HG02798 (cell line): ENCODE measurements at regions not wholly inside any gene's neighbourhood (a gene's known extent, or its start where the extent isn't known, plus 50 kb on each side); places are given as distances from the start of the nearest gene placed in this dataset.
A peak's percentile ranks its signal among the peaks of the same experiment; 100 is the strongest.

Source experiments
- ATAC-seq: cut with Tn5 transposase; IDR thresholded peaks from one replicate; pipeline ENCODE4 v1.9.1; 2021; ENCODE audit warnings: mild to moderate bottlenecking; ENCODE audit not compliant: unreplicated experiment, poor library complexity

DNA sequence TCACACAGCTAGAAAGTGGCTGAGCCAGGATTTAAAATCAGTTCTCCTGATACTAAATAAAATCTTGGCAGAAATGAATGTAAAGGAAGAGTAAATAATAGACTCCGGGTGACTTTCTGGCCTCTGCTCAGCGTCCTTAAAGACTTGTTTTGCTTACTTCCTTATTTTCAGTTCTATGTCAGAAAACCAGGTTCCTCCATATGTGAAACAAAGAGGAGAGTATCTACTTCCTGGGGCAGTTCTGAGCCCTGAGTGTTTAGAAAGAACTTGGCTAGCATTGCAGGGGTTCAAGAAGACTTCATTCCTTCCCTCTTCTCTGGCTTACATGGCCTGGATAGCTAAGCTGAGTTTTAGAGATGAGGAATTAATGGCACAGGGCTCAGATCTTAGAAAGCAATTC, 222.8 kb upstream of the TLE3 start:
- ATAC-seq: no peak

DNA sequence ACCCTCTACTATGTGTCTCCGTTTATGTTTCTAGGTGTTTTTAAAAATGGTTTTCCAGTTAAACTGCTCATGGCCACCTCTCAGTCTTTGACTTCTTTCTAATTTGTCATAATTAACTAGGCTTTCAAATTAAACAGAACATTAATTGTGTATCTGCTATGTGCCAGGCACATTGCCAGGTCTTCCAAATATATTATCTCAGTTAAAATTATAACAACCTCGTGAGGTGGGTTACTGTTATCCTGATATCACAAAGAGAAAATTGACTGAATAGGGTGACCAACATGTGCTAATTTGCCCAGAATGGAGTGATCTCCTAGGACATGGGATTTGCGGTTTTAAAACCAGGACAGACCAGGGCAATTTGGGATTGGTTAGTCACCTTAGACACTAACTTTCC, 222.4 kb upstream of the TLE3 start:
- ATAC-seq: no peak

DNA sequence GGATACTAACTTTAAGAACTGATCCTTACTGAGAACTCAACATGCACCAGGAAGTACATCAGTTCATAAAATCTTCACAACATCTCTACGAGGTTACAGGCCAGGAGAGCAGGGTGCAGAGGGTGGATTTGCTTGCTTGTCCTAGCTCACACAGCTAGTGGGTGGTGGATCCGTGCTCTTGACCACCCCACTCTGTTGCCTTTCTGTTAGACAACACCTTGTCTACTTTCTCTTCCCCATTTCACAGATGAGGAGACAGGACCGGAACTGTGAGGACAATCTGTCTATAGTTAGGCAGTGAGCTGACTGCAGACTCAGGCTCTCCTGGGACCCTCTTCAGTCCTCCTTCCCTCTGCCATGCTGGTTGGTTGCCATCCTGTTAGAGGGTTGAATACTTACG, 221.7 kb upstream of the TLE3 start:
- peak; percentile 81 for ATAC-seq

DNA sequence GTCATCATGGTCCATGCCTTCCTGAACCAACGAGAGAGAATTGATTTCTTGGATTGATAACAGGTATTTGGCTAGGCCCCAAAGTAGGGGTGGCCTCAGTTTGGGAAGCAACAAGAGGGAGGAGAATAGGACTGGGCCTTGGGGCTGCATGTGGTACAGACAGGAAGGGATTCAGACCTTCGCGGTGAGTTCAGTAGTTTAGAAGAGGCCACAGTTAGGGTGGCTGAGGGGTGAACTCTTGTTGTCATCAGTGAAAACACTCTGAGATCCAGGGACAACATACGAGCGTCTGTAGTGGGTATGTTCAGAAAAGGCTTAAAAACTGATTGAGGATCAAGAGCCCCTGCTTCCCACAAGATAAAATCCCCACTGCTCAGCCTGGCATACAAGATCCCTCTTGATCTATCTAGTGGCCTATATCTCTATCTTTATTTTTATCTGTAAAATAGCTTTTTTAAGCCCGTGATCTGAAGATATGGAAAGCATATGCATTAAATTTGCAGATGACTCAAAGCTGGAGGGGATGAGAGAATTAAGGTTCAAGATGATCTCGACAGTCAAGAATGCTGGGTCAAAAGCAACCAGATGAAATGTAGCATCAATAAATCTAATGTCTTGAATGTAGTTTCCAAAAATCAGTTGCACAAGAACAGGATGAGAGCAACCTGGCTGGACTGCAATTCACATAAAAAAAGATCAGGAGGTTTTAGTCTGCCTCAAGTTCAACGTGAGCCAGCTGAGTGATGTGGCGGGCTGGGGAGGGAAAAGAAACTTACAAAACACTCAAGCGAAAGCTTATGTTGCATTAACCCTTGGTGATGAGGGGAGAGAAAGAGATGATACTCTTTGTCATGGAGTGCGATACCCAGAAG, 221.1 kb upstream of the TLE3 start:
- no peak for ATAC-seq

DNA sequence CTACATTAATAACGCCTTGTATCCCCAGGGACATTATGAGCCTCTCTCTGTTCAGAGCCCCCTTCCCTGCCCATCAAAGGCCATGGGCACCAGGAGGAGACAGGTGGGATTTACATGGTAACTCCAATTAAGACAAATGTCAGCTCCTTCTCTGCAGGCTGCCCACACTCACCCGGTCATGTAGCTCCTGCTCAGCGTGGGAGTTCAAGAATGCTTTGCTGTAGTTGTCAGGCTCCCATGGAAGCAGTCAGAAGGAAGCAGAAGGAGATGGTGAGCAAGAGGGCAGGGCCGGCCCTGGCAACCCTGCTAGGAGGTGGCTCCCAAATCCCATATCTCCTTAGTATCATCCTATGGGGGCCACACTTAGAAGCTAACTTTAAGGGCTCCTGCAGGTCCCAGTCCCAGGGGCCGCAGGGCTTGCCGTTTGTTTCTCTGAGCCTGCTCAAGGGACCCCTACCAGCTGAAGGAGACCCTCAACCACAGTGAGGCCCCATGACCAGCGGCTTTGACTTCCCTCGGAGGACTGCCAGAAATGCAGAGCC, 218.4 kb upstream of the TLE3 start:
- ATAC-seq: no peak

DNA sequence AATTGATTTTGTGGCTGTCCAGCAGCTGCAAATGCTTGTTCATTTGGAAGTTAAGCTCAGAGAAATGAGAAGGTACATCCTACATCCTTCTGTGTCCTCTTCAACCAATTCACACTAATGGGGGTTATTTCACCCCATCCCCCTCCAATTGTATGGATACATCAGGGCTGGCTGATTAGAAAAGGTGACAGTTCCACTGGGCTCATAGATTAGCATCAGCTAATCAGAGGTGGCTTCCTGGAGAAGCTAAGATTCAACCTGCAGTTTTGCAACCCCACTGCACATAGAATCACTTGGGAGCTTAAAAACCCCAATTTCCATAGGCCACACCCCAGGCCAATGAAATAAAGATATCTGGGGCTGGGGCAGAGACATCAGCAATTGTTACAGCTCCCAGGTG, 217.7 kb upstream of the TLE3 start:
- ATAC-seq: no peak

DNA sequence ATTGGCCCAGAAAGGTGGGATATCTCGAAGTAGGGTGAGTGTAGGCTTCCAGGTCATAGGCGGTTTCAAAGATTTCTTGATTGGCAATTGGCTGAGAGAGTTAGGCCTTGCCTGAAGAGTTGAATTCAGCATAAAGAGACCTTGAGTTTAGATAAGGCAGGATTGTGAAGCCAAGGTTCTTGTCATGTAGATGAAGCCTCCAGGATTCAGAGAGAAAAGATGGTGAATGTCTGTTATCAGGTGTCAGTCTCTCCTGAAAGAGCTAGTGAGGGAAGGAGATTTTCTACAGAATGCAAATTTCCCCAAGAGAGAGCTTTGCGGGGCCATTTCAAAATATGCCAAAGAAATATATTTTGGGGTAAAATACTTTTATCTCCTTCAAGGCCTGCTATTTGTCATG, 217.0 kb upstream of the TLE3 start:
- ATAC-seq: no peak

DNA sequence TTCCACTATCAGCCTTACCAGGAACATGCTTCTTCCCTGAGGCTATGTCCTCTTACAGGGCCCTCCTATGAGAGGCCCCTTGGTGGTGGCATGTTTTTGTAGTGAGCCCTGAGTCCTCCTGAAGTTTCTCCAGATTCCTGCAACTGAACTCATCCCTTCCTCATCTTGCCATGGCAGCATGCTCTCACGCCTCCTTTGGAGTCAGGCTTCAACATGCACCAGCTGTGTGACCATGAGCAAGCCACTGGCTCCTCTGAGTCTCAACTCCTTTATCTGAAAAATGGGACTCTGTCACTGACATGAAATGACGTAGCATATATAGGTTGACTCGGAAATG, 216.3 kb upstream of the TLE3 start:
- ATAC-seq: no peak

DNA sequence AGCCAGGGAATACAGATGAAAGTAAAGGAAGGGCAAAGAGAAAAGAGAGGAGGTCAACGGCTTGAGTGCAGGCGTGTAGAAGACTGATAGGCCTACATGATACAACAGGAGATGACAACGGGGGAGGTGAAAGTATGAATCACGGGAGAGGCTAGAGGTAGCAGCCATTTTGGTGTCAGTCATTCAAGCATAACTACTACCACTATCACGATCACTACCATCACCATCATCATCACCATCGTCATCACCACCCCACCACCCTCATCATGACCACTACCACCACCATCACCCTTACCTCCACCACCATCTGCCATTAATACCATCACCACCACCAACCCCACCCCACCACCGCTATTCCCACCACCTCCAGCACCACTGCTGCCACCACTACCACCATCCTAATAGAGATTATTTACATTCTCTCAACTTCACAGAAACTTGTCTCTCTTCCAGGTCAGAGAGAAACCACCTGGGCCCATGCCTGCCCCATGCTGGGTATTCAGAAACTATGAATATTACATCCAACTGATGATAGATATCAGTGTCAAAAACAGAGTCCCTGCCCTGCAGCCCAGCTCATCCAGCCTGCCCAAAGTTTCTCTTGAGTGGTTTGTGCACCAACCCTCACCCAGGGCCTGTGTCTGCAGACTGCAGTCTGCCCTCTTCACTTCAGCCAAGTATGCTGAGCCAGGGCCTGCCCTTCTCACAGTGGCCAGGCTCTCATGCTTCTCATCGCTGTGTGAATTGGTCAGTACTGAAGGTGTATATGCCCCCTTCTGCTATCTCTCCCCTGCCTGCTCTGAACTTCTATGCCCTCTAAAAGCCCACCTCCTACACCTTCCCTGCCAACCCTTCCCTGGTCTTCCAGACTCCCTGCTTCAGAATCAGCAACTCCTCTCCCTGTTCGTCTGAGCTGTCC, 215.6 kb upstream of the TLE3 start:
- no peak for ATAC-seq

DNA sequence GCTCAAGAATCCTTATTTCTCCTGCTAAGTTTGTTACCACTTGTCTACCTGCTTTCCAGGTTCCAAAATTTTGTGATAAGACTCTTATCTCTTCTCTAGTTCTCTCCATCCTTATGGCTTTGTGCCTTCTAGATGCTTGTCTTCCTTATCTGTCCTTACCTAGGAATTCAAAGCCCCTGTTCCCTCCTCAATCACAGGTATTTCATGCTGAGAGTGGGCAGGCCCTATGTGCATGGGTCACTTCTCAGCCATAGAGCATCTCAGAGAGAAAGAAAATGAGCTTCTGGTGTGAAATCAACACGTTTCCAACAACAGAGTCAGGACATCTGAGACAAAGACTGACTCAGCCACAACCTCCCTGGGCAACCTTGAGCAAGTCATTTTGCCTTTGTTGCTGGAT, 214.1 kb upstream of the TLE3 start:
- no peak for ATAC-seq

DNA sequence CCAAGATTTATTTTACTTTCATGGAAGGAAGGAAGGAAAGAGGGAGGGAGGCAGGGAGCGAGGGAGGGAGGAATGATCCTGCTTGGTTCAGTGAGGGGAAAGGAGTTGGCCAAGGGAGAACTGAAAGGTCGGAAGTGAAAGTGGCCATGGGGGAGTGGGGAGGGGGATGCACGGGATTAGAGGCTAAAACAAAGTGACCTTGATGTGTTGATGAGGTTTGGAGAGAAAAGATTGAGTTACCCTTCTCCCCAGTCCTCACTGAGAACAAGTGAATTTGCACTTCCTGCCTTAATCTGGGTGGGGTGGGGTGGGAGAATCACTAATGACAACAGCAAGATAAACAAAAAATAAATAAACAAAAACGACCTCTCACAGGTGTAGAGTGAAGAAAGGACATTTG, 212.0 kb upstream of the TLE3 start:
- no peak for ATAC-seq

DNA sequence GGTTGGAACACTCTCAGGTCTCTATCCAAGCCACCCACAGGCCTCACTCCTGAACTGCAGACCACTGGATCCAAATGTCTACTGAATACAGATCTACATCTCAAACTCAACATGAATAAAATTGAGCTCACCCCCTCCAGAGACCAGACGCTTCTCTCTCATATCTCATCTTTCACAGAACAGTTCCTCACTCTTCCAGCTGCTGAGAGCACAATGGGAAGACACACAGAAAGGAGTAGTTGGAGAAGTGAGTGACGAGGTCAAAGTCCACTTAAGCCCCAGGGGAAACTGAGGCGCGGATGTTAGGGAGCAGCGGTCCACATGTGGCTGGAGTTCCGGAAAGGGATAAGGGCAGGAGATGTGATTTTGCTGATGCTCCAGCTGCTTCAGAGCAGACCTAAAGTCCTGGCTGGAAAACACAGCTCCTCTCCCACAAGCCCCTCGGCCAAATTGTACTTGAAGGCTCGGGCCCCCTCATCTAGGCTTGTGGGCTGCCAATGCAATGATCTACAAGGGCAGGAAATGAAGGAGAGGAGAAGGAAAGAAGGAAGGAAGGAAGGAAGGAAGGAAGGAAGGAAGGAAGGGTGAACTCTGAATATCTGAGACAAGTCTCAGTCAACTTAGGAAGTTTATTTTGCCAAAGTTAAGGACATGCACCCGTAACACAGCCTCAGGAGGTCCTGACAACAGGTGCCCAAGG, 211.2 kb upstream of the TLE3 start:
- no peak for ATAC-seq

DNA sequence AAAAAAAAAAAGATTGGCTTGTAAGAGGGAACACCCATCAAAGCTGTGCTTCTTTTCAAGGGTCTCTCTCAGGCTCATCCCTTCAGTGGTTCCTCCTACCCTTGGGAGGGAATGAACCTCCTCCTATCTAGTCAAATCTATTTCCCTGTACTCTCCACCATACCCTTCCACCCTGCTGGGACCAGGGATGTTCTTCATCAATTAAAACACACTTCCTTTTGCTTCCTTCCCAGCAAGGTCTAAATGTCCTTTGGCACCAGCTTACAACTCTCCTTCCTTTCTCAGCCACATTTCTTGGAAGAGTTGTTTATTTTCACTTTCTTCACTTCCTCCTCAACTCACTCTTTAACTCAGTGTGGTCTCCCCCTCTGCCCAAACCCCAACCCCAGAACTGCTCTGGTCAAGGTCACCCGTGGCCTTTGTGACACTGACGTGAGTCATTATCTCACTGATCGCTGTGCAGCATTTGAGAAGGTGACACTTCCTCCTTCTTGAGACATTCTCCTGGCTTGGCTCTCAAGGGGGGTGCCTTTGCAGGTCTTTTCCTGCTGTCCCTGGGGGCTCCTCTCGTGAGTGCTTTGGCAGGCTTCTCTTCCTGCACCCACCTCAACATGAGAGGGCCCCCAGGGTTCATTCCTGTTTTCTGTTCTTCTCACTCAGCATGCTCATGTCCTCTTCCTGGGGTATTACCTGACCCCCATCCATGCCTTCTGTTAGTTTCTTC, 210.5 kb upstream of the TLE3 start:
- ATAC-seq: peak; percentile 53

DNA sequence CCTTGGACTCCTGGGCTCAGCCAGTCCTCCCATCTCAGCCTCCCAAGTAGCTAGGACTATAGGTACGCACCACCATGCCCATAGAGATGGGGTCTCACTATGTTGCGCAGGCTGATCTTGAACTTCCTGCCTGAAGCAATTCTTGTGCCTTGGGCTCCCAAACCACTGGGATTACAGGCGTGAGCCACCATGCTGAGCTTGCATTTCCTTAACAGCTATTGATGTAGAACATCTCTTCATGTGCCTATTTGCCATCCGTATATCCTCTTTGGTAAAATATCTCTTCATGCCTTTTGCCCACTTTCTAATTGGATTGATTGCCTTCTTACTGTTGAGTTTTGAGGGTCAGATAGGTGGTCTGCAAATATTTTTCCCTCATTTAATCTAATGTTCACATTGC, 208.9 kb upstream of the TLE3 start:
- ATAC-seq: no peak

DNA sequence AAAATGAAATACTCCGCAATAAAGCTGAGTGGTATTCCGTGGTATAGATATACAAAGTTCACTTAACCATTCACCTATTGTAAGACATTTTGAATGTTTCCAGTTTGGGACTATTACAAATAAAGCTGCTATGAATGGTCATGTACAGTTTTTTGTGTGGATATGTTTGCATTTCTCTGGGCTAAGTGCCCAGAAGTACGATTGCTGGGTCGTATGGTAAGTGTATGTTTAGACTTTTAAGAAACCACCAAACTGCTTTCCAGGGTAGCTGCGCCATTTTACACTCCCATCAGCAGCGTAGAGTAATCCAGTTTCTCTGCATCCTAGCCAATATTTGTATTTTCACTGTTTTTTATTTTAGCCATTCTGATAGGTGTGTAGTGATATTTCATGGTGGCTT, 208.4 kb upstream of the TLE3 start:
- no peak for ATAC-seq

DNA sequence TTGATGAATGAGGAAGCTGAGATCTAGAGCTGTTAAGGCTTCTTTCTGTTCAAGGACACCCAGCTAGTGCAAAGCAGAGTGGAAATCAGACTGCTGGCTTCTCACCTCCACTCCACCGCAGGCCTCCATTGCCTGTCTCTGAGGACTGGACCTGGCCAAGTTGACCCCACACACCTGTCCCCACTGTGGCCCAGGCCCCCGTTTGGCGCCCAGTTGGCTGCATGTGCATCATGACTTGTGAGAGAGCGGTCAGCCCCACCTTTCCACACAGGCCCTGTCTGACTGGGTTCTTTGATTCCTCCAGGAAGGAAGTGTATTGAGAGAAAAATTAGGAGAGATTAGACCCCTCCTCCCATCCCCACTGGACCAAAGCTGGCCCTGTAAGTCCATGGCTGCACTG, 206.3 kb upstream of the TLE3 start:
- no peak for ATAC-seq

DNA sequence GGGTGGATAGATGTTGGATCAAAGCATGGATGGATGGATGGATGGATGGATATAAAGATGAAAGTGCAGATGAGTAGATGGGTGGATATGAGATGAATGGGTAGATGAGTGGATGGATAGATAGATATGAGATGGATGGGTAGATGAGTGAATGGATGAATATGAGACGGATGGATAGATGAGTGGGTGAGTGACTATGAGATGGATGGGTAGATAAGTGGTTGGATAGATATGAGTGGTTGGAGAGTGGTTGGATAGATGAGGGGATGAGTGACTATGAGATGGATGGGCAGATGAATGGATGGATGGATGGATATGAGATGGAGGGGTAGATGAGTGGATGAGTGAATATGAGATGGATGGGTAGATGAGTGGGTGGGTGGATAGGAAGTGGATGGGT, 204.6 kb upstream of the TLE3 start:
- no peak for ATAC-seq

DNA sequence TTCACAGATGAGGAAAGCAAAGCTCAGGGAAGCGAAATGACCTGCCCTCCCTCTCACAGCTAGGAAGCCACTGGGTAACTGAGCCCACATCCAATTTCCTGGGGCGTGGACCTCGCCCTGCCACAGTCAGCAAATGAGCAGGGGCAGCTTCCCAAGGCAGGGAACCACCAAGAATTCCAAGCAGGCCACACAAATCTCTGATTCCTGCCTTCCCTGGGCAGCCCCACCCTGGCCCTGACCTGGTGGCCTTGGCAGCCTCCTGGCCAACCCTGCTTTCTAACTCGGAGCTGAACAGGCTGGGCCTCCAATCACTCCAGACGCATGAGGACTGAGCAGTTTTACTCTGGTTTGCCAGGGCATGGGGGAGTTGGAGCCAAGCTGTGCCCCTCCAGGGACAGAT, 203.7 kb upstream of the TLE3 start:
- ATAC-seq: no peak

DNA sequence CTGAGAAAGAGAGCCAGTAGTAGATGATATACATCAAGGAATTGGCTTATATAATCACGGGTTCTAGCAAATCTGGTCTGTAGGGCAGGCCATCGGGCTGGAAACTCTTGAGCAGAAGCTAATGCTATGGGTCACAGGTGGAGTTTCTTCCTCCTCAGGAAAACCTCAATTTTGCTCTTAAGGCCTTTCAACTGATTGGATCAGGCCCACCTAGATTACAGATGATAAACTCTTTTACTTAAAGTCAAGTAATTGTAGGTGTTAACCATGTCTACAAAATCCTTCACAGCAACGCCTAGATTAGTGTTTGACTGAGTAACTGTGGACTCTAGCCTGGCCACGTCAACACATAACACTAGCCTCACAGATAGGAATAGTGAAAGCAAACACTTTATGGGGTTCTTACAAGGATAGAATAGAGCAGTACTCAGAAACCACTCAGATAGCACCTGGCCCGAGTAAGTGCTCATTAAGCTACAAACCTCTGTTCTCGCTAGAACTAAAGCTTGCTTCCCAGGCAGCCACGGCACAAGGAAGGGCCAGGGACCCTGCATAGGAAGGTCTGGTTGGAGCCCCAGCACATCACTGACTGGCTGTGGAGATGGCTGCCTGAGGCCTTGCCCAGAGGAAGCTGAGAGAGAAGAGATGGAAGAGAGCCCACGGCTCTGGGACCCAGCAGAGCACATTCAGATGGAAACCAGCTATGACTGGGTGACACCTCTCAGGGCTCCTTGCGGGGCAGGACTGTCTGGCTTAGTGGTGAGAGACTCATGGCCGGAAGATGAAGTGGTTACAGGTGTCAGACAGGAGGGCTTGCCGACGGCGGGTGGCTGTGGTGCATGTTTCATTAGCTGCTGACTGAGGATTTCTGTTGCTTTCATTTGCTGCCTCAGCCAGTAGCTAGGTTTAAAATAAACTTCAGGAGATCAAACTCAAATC, 202.5 kb upstream of the TLE3 start:
- peak; percentile 98 for ATAC-seq
